ENCODE measurements at regions not wholly inside any gene's neighbourhood (a gene's known extent, or its start where the extent isn't known, plus 50 kb on each side); places are given as distances from the start of the nearest gene placed in this dataset.
"Not testable (repeated sequence)": the region's sequence is repeated elsewhere in the genome, so short reads cannot be mapped to it uniquely, and the experiment has no call there.

DNA sequence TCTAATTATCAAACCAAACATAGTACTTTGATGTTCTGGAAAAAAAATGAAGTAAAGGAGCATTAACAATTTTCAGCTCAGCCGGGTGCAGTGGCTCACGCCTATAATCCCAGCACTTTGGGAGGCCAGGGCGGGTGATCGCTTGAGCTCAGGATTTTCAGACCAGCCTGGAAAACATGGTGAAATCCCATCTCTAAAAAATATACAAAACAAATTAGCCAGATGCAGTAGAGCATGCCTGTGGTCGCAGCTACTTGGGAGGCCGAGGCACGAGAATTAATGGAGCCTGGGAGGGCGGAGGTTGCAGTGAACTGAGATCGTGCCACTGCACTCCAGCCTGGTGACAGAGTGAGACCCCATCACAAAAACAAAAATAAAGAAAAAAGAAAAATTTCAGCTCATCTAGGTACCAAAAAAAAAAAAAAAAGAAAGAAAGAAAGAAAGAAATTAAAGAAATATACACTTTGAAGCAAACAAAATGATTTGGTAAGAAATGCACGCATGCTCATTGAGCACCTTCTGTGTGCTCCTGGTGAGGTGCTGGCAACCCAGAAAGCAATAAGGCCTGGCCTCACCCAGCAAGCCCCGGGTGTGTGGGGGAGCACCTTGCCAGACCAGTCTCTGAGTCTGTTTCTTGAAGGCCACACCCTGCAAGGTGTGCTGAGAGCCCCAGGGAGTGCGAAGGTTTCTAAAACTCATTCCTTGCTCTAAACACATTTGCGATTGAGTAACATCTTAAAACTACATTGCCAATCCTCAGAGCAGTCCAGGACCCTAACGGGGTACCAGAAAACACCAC lies 133.5 kb downstream of the TFCP2L1 start:
- FAIRE-seq (no peak), DNase-seq (ENCODE audit: low spot score) (no peak)

DNA sequence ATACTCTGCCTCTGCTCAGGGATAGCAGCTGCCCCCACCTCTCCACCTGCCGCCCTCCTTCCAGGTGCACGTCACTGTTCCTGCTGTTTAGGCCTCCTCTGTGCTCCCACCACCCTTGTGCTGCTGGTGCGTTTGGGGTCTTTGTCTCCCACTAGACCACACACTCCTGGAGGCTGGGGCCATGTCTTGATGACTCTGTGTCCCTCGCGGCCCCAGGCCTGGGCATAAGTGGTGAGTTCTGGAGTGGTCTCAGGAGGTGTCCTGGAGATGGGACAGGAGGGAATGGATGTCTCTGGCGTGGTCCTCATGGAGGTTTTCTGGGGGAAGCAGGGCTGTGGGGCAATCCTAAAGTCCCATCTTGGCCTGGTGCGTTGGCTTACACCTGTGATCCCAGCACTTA lies 132.1 kb downstream of the TFCP2L1 start:
- FAIRE-seq (no peak), DNase-seq (ENCODE audit: low spot score) (no peak)

DNA sequence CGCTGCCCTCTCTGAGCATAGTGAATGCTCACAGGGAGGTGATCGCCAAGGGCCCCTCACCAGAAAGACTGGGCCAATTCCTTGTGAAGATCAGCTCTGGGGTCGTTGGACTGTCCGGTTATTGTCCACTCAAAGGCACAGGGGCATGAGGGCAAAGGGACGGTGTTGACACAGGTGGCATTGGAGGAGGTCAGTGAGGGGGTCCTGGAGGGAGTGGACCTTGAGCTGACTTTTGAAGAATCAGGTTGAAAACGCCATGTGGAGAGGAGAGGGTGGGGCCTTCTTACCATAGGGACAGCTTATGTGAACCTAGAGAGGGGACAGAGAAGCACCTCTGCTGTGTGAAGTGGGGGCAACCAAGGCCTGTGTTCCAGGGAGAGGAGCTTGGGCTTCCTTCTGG lies 131.5 kb downstream of the TFCP2L1 start:
- no peak for FAIRE-seq
- no peak for DNase-seq (ENCODE audit: low spot score)

DNA sequence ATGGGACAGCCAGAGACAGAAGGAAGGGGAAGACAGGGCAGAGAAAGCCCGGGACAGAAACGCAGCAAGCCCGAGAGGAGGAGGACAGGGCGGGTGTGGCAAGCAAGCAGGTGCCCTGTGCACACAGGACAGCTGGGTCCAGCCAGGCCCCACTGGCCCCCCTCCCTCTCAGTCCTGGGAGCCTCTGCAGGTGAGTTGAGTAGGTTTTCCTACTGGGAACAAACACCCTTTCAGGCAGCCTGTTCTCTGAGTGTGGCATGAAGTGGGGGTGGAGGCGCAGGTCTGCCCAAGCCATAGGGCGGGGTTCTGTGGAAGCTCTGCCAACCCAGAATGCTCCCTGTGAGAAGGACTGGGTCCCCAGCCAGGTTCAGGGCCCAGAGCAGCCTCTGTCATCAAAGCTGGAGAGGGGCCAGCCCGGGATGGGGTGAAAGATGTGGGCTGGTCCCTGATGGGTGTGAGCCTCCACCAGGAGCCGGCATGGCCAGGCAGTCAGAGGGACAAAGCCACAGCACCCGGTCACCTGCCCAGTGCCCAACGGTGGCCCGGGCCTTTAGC lies 129.4 kb downstream of the TFCP2L1 start:
- no peak for DNase-seq (ENCODE audit: low spot score)
- no peak for FAIRE-seq

DNA sequence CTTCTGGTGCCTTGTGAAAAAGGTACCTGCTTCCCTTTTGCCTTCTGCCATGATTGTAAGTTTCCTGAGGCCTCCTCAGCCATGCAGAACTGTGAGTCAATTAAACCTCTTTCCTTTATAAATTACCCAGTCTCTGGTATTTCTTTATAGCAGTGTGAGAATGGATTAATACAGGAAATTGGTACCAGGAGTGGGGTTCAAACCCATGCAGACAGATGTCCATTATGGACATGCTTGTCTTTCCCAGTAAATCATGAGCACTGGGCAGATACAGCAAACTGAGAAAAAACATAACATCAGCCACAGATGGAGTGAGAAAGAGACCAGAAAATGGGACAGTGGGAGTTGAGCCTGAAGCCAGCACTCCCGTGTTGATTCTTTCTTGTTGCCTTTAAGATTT lies 127.5 kb downstream of the TFCP2L1 start:
- DNase-seq (ENCODE audit: low spot score); FAIRE-seq: not testable (repeated sequence)

DNA sequence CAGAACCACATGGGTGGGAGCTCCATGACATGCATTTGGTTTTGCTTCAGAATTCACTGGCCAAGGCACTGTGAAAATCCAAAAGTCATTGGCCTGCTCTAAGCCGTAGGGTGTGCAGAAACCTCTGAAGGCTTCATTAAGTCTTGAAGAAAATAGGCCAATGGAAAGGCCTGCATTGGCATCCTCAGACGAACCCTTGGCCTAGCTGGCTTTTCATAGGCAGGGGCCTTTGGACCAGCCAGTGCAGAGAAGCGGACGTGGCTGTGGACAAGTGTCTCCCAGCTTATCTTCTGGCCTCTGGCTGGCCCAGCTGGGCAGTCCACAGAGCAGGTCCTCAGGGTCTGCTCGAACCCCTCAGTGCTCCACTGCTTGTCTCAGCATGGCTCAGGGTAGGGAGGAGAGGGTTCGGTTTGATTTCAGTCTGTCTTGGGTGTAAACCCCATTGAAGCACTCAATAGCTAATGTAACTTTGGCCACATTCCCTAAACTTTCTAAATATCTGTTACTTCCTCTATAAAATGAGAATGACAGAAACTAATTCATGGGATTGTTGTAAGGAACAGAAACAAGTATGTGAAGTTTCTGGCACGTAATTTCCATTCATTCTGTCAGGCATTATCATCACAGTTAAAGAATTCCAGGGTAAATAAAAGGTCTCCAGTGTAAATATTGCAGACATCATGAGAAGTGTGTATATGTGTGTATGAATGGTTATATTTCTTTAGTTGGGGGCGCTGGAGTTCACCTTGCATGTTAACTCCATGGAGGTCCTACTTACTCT lies 125.5 kb downstream of the TFCP2L1 start:
- DNase-seq (ENCODE audit: low spot score), result no peak
- FAIRE-seq, result no peak

DNA sequence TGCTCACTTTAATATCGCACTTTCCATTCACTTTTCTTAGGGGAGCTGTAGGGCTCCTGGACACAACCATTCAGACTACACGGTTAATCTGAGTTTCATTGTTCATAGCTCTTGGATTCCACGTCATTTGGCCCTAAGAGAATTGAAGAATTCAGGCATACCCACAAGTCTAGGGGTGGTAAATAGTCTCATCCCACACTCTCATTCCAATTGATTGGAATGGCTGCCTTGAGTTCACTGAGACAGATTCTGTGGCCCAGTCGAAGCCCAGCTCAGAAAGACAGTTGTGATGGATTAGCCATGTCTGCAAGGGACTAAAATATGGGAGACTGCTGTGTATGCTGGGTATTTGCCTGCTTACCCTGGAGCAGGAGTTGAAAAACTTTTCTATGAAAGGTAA lies 124.6 kb downstream of the TFCP2L1 start:
- DNase-seq (ENCODE audit: low spot score) (no peak), FAIRE-seq (no peak)

DNA sequence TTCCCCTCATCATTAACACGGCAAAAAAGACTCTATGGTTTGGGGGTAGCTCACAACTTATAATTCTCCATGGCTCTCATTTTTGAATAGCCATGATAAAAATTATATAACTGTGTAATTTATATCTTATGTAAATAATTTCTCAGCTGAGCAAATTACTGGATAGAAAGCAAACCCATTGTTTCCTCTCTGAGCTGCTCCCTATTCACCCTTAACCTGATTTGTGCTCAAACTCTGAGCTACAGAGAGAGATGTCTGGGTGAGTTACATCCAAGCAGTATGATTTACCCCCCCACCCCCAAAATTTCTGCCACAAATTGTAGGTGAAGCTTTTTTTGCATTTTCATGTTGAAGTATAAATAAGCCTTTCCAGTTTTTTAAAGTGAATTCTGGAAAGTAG lies 123.7 kb downstream of the TFCP2L1 start:
- FAIRE-seq, result no peak
- DNase-seq (ENCODE audit: low spot score), result no peak

DNA sequence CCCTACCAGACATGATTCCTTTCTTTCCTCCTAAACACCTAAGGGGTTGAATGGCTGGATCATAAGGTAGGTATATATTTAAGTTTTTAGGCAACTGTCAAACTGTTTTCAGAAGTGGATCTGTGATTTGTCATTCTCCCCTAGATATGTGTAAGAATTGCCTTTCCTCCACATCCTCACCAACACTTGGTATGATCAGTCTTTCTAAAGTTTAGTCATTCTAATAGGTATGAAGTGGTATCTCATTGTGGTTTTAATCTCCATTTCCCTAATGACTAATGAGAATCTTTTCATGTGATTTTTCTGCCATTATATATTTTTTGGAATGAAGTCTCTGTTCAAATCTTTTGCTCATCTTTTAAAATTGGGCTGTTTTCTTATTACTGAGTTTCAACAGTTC lies 122.1 kb downstream of the TFCP2L1 start:
- no peak for FAIRE-seq
- no peak for DNase-seq (ENCODE audit: low spot score)

DNA sequence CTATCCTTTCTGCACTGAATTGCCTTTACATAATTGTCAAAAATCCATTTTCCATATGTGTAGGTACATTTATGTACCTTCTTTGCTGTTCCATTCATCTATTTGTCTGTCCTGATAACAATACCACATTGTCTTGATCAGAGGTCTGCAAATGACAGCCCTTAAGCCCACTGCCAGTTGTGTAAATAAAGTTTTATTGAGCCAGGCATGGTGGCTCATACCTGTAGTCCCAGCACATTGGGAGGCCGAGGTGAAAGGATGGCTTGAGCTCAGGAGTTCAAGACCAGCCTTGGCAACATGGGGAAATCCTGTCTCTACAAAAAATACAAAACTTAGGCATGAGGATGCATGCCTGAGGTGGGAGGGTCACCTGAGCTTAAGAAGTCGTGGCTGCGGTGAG lies 121.0 kb downstream of the TFCP2L1 start:
- DNase-seq (ENCODE audit: low spot score) (no peak), FAIRE-seq (no peak)

DNA sequence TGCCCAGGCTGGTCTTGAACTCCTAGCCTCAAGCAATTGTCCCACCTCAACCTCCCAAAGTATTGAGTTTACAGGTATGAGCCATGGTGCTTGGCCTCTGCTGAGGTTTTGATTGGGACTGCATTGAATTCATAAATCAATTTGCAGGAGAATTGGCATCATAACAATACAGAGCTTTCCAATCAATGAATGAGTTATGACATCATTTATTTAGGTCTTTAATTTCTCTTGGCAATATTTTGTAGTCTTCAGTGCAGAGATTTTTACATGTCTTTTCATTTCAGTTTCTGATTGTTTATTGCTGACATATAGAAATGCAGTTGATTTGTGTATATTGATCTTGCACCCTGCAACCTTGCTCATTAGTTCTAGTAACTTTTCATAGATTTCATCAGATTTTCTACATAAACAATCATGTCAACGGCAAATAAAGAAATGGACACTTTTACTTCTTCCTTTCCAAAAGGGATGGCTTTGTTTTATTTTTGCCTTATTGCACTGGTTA lies 119.9 kb downstream of the TFCP2L1 start:
- DNase-seq (ENCODE audit: low spot score) (no peak), FAIRE-seq (no peak)

Data from RCC 7860 (cell line).